Stimulated activated CD8-positive, alpha-beta memory T cell treated with anti-CD3 and anti-CD28 coated beads, Interleukin-7, amount 100 ng/mL, for 4 hours (primary cell): ENCODE measurements at regions not wholly inside any gene's neighbourhood (a gene's known extent, or its start where the extent isn't known, plus 50 kb on each side); places are given as distances from the start of the nearest gene placed in this dataset.

Experiments
- DNase-seq, 2 donors: peaks; one replicate each; pipeline ENCODE4 v3.0.0-alpha.2; 2020; ENCODE audit warnings: low read depth in 2 of 2

GRCh38 chr7:8932751-8933150 is 499.3 kb downstream of the NXPH1 start:
- no peak for DNase-seq

GRCh38 chr7:8937204-8937603 is 503.8 kb downstream of the NXPH1 start:
- no peak for DNase-seq

- DNase-seq = no peak
Measured at GRCh38 chr7:8938044-8938805, 504.8 kb downstream of the NXPH1 start.

GRCh38 chr7:8939446-8939845 is 506.0 kb downstream of the NXPH1 start:
- no peak for DNase-seq

- no peak for DNase-seq
Measured at GRCh38 chr7:8963722-8964121, 530.3 kb downstream of the NXPH1 start.

- DNase-seq = no peak
Measured at GRCh38 chr7:8965177-8965576, 531.8 kb downstream of the NXPH1 start.

- no peak for DNase-seq
Measured at GRCh38 chr7:8973601-8974000, 540.2 kb downstream of the NXPH1 start.

GRCh38 chr7:8975681-8976080 is 542.3 kb downstream of the NXPH1 start:
- DNase-seq = no peak

- DNase-seq = no peak
Measured at GRCh38 chr7:8982338-8982992, 549.1 kb downstream of the NXPH1 start.

- DNase-seq = no peak
Measured at GRCh38 chr7:8985255-8985654, 551.8 kb downstream of the NXPH1 start.

- no peak for DNase-seq
Measured at GRCh38 chr7:8988267-8988666, 554.9 kb downstream of the NXPH1 start.

GRCh38 chr7:8991159-8991558 is 557.8 kb downstream of the NXPH1 start:
- DNase-seq = no peak

GRCh38 chr7:8998762-8999161 is 565.4 kb downstream of the NXPH1 start:
- DNase-seq = no peak

GRCh38 chr7:9013940-9014339 is 580.5 kb downstream of the NXPH1 start:
- DNase-seq = no peak

GRCh38 chr7:9017286-9017685 is 583.9 kb downstream of the NXPH1 start:
- no peak for DNase-seq

GRCh38 chr7:9022456-9022855 is 589.0 kb downstream of the NXPH1 start:
- no peak for DNase-seq

GRCh38 chr7:9023675-9024294 is 590.4 kb downstream of the NXPH1 start:
- DNase-seq = no peak

- no peak for DNase-seq
Measured at GRCh38 chr7:9026121-9026520, 592.7 kb downstream of the NXPH1 start.

- no peak for DNase-seq
Measured at GRCh38 chr7:9028012-9028411, 594.6 kb downstream of the NXPH1 start.

GRCh38 chr7:9029681-9030530 is 596.5 kb downstream of the NXPH1 start:
- DNase-seq = no peak

- DNase-seq = no peak
Measured at GRCh38 chr7:9030976-9031375, 597.6 kb downstream of the NXPH1 start.

- DNase-seq = no peak
Measured at GRCh38 chr7:9031386-9031785, 598.0 kb downstream of the NXPH1 start.
